Loucy (cell line): ENCODE measurements at regions not wholly inside any gene's neighbourhood (a gene's known extent, or its start where the extent isn't known, plus 50 kb on each side); places are given as distances from the start of the nearest gene placed in this dataset.

ENCODE experiments used
- CTCF ChIP-seq: fragments of 200-600 bp; sonication (generic); conservative IDR thresholded peaks from 2 replicates; pipeline ENCODE4 v1.5.1; 2014; ENCODE audit warnings: mild to moderate bottlenecking, antibody characterized with exemption, low read length
- EZH2phosphoT487 ChIP-seq: fragments of 200-600 bp; IDR thresholded peaks from 2 replicates; pipeline ENCODE4 v1.6.1; 2018; ENCODE audit warnings: antibody characterized with exemption, mild to moderate bottlenecking, moderate library complexity, borderline replicate concordance

GRCh38 chr5:89218364-89218763 lies 335.4 kb upstream of the MEF2C start:
- no peak for TF ChIP-seq CTCF
- TF ChIP-seq EZH2phosphoT487, result no peak
